Inflammatory macrophage treated with lipopolysaccharide for 1 hour (primary cell): ENCODE measurements at regions not wholly inside any gene's neighbourhood (a gene's known extent, or its start where the extent isn't known, plus 50 kb on each side); places are given as distances from the start of the nearest gene placed in this dataset.
A peak's percentile ranks its signal among the peaks of the same experiment; 100 is the strongest.

Source experiments
- DNase-seq, 2 donors: peaks; one replicate each; pipeline ENCODE4 v3.0.0-alpha.2; 2020 to 2022

DNA sequence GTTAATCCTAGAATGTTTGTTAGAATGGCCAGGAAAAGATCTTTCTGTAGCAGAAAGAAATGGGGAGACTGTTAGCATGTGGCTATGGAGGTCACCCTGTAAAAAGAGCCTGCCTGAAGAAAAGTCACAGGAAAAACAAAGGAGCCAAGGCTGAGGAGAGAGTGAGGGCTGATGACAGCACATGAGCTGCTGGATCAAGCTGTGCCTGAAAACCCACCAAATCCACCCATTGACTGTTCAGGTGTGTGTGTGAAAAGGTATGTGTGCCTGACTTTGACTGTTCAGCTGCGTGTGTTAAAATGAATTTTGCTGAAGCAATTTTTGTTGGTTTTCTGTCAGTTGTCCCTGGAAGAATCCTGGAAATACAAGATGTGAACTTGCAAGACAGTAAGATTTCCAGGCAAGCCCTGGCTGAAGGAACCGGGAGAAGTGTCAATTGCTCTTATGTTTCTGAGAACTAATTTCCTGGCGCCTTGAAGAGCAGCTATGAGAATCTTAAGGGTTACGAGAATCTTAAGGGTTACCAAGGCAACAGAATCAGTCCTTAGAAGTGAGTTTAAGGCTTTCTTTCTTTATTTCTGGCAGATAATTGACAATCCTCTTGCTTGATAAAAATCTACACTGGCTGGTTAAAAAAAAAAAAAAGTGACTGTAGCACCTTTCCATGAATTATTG, 73.0 kb upstream of the LGALSL start:
- DNase-seq: no peak

DNA sequence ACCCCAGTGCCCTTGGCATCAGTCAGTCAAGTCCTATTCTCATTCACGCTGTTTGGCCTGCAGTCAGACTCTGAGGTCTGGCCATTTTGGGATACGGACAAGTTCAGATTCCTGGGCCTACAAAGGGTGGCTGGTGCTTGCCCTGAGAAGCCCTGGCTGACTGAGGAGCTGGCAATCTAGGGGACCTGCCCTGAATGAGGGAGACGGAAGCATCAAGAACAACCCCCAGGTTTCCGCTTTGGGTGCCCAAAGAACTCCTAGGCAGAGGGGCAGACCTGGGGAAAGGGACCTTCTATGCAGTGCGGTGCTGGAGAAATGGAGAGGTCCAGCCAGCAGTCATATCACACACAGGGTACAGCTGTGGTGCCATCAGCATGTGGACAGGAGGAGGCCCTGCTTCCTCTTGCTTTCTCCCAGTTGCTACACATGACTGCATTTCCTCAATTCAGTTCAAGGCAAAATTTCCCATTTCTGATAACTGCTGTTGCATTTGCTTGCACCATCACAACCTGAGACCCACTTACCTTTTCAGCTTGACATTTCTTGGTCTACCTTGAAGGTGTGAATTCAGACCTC, 70.9 kb upstream of the LGALSL start:
- peak; percentile 71 to 78 for DNase-seq

DNA sequence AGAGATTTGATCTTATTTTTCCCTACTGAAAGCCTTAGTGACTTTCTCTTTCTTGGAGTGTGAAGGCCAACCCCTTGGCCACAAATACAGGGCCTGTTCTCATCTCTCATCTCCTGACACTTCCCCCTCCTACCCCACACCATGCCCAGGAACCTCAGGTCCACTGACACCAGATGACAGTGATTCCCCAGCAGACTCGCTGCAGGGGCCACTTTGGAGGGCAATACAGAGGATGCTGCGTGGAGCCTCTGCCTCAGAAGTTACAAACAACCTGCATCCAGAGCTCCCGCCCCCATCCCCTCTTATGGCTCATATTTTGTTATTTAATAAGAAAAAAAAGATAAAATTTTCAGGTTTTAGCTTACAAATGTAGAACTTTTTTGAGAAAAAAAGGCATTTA, 70.1 kb upstream of the LGALSL start:
- DNase-seq: no peak

DNA sequence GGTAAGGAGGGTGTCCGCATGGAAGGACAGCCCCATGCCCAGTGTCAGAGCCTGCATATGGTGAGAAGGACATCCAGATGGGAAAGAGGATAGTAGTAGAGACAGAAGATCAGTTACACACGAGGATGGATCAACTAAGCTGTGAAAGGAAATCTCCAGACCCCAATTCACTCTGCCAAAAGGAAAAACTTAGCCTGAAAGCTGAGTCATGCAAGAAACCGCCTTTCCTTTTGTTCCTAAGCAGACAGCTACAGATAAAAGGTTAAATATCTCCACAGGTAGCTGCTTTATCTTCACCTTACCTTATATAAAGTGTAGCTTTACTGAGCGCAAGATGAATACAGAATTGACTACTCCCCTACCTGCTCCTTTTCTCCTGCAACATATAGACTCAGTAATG, 67.3 kb upstream of the LGALSL start:
- DNase-seq: no peak

DNA sequence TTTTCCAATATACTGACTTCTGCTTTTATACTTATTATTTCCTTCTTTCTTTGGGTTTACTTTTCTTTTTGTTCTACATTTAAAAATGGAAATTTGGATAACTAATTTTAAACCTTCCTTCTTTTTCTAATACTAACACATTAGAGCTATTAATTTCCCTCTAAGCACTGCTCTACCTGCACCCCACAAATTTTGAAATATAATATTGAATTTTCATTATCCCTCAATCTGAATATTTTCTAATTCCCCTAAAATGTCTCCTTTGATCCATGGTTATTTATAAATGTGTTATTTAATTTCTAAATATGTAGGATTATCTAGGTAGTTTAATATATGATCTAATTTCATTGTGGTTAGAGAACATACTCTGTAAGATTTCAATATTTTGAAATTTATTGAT, 63.4 kb upstream of the LGALSL start:
- no peak for DNase-seq

DNA sequence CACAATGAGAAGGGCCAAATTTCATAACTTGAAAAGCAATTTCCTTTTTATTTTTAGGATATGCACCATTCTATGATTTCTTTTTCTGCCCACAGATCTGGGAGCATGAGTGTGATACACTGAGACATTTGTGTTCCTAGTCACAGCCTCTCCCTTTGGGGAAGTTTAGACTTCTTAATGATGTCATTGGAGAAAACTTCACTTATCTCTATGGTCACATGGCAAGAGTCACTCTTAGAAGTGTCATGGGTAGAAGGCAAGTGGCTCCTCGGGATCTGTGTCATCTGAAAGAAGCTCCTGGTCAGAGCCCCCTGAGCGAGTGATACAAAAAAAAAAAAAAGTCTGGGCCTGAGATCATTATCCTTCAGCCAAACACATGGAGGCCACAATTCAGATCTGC, 62.5 kb upstream of the LGALSL start:
- peak; percentile 87 to 99 for DNase-seq

DNA sequence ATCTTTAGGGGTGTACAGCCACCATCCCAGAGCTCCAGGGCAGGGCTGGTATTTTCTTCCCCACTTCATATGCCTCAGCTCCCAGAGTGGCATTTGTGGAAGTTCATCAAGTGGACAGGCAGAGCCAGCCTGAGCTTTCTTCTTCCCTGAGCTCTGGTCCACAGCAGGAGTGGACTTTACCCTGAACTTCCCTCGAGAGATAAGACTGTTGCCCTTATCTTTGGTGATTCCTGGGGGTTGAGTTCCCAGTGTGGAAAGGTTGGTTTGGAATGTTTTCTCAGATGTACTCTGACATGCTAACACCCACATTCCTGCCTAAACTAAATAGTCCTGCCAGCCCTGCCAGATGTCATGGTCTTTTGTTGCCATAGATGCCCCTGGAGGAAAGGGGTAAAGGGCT, 62.0 kb upstream of the LGALSL start:
- no peak for DNase-seq

DNA sequence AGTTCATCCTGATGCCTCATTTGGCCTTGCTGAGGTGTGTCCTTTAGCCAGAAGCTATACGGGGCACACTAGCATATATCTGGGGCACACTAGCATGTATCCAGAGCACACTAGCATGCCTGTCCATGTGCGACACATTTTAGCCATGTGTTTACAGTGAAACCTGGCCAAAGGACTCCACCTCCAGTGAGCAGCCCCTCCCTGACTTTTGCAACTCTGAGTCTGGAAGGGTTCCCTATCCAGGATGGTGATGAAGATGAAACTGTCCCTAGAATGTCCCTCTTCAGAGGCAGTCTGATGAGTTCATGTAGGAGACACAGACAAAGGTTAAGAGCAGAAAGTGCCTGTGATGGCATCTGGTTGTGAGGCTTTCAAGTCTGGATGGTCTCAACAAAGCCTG, 61.4 kb upstream of the LGALSL start:
- peak; percentile 33 to 68 for DNase-seq

DNA sequence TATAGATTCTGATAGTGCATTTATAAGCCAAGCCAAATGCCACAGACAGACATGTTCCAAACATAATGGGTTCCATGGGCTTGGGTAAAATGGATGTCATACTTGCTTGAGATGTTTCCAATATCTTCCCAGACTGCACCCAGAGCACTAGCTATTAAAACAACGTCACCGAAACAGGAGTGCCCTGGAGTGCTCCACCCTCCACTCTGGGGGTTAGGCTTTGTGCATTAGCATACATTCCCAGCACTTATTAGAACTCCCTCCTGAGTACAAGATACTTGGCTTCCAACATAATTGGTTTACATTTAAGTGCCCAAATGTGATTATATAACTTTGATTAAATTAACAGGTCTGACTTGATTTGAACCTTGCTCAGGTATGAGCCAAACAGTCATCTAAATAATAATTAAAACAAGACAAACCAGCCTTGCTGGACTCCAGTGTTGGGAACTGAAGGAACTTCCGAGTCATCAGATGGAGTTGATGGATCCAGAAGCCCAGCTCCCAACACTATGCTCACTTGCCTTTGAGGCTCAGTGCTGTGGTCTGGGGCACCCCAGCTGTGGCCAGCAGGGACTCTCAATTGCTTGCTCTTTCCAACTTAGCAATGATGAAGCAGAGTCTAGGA, 60.5 kb upstream of the LGALSL start:
- DNase-seq: no peak

DNA sequence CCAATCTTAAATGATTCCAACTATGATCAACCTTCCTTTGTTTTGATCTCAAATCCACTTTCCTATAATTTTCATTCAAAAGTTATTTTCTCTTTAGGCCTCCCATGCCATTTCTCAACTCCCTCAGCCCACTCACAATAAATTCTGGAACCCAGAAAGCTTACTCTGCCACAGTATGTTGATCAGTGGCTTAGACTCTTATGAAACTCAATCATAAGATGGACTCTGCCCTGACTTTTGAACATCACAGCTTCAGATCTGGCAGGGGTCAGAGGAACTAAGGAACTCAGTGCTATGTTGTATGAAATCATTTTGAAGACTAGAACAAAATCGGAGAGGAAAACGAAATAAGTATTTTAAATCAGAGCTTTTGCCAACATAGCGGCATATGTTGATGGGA, 59.8 kb upstream of the LGALSL start:
- DNase-seq: peak; percentile 52 to 83

DNA sequence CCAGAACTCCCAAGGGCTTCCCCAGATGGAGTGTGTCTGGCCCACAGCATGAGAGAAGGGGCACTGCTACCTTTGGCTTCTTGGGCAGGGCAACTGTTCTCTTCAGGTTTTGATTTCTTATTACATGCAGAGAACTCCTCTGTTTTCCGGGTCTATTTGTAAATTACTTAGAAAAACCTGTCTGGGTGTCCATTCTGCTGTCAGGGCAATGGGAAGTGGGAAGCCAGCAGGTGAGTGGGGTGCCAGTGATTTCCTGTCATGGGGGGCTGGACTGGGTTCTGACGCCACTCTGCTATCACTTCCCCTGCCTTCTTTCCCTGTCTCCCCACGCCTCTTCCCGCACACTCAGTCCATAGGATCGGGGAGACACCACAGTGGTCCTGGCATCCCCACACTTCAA, 58.0 kb upstream of the LGALSL start:
- DNase-seq: no peak

DNA sequence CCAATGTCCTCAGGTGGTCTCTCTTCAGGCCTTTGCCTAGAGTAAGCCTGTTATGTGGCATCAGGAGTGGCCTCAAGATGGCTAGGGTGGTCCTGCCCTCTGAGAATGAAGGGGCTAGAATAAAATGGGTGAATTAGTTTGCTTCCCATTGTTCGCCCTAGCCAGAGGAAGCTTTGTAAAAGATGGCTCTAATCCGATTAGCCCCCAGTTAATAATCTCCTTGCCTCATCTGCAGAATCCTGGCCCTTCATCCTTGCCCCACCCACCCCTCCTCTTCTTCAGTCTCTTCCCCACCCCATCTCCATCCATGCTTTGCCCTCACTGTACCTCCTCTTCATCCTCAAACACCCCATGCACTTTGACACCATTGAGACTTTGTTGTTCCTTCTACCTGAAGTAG, 57.4 kb upstream of the LGALSL start:
- no peak for DNase-seq

DNA sequence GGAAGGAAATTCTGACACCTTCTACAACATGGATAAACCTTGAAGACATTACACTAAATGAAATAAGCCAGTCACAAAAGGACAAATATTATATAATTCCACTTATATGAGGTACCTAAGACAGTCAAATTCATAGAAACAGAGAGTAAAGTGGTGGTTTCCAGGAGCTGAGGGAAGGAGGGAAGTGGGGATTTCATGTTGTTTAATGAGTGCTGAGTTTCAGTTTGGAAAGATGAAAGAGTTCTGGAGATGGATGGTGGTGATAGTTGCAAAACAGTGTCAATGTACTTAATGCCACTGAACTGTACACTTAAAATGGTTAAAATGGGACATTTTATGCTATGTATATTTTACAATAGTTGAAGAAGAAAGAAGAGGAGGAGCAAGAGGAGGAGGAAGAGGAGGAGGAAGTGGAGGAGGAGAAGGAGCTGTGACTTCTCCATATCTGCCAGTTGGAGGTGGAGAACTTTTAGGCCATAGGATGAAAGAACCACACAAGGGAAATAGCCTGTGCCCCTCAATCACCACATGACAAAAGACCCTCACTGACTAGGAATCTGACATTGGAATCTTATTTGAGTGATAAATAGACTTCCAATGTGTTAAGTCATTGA, 55.3 kb upstream of the LGALSL start:
- DNase-seq: peak; percentile 40 to 45

DNA sequence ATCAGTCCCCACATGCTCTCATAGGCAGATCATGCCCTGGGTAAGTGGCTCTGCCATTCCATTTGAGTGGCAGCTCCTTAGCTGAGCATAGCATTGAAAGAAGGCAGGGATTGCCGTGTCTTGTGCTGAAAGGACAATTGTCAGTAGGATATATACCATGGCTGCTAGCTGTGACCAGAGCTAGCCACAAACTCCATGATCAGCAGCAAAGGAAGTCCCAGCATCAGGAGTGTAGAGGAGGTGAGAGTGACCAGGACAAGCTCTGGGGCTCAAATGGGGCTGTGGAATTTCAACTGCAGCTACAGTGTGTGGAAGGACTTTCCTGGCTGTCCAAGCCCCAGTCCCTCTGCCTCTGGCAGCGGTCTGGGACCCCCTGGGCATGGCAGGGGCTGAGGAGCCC, 54.4 kb upstream of the LGALSL start:
- no peak for DNase-seq

DNA sequence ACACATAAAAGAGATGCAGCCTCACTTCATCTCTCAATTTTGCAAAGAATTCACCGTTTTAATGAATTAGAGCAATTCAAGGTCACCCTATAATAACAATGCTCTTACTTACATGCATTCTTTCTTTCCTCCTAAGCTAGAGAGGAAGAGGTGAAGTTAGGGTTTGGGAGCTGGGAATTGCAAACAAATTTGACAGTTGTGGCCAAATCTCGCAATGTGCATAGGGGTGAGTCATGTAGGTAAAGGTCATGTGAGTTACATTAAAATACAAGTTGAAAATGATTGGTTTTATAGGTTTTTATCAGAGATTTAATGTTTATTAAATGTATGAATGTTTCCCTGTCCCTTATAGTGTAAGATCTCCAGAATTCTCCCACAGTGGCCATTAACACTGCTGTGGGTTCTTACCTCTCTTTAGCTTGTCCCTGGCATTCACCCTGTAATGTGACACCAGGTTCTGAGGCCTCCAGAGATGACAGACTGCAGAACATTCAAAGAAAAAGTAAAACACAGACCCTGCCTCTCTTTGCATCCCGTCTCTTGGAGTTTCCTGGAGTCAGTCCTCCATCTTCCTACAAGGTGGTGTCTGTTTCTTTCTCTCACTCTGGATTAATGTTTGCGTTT, 53.7 kb upstream of the LGALSL start:
- DNase-seq: no peak

DNA sequence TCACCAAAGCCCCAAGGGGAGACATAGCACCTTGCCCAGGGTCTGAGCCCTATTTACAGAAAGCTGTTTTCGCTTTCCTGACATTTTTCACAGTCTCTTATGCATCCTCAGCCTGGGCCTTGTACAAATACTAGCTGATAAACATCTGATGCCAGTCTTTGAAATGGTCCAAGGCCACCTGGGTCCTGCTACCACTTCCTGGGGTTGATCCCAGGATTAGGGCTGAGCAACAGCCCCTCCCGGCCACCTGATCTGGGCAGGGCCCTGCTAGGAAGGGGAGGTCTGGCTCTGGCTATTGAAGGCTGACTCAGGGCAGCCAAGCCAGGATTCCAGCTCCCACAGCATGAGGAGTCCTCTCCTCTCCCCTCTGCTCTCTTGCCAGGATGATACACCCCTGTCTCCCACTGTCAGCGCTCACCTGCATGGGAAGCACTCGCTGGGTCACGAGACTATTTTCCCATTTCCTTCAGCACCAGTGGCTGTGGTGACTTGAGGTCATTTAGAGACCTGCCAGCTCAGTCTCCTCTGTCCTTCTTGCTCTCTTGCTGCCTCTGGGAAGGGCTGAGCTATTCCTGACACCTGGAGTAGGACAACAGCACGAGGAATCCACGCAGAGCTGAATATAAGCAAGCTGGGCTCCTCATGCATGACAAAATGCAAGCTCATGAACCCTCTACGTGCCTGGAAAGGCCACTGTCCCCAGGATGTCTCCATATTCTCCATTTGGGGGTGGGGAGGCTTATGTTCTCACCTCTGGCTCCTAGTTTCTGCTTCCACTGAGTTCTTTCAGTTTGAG, 53.0 kb upstream of the LGALSL start:
- DNase-seq: no peak

DNA sequence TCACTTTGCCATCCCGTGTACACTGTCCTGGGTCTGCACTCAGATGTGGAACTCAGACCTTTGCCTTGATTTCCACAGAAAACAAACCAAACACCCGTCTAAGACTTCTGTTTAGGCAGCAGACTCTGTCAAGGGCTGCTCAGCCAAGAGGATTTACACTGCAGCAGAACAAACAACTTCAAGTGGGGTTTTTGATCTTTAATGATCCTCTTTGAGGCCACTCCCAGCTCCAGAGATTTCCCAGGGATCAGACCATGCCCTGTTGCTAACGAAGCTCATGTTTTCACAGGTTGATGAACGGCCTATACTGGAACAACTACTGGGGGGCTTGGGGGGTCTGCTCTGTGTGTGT, 52.5 kb upstream of the LGALSL start:
- DNase-seq: no peak

DNA sequence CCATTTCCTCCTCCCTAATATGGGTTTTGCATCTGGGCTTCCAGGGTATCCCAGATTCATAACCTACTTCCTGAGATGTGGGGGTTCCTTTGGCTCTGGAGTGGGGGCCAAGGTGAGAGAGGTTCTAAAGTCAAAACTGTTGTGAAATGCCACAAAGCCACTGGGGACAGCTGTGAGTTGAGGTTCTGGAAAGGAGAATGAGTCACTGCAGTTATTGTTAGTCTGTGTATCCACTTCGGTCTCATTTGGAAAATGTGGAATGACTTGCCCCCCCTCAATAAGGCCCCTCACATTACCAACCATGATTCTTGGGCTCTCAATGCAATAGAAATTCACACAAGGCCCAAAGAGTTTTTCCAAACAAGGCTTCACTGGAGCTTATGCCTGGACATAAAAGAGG, 51.1 kb upstream of the LGALSL start:
- no peak for DNase-seq

DNA sequence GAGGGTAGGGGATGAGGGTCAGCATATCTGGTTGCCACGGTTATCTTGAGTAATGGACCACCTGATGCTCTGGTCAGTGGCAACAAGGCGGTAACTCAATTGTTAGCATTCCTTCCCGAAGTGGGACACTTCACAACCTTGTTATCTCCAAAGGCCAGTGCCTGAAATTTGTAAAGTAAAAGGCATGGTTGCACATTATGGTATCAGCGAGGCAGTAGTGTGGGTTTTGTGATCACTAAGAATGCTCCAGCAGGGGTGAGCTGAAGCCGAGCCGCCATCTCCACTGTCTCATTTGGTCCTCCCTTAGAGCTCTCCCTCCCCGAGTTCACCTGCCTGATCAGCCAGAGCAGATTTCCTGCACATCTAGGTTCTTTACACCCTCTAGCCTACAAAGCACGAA, 50.5 kb upstream of the LGALSL start:
- no peak for DNase-seq

DNA sequence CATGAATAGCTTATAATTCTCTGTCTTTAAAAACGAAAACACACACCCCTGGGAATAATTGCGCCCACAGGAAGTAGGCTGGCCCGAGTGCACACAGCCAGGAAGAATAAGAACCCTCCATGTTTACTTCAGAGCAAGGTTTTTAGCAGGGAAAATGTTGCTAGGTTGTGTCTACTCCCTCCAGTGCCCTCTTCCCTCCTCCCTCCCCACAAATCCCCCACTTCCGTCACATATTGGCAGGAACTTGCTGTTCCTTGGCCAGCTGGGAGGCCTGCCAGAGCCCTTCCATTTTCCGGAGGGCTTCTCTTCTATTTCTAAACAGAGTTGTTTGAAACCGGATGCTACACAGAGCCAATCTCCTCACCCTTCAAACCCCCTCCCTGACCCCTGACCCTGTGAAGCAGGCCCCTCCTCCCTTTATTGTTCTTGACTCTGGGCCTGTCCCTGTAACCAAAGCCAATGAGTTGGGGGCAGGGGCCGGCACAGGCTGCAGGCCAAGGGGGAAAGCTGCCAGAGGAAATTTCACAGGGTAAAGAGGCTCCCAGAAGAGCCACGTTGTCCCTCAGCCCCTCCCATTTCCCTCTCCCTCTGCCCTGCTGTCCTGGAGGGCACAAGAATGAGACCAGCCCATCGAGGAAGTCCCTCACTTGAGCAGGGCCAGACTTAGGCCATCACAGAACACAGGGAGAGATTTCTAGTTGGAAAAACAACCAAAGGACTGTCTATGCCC, 49.8 kb upstream of the LGALSL start:
- DNase-seq: no peak
